ENCODE measurements at regions not wholly inside any gene's neighbourhood (a gene's known extent, or its start where the extent isn't known, plus 50 kb on each side); places are given as distances from the start of the nearest gene placed in this dataset.

- no peak overlapping the region for H3K4me3 ChIP-seq
- no peaks in the 10 kb centered on the region for H3K9me3 ChIP-seq
- no peaks in the 10 kb centered on the region for H3K36me3 ChIP-seq
- intact Hi-C loops (cut with DNase I), result no loop called here
- TF ChIP-seq EP300 (IDR thresholded peaks at IDR 0.05), result no peak
- no peak for TF ChIP-seq POLR2A (IDR thresholded peaks at IDR 0.05; ENCODE audit: low read depth)
- TF ChIP-seq CTCF (IDR thresholded peaks at IDR 0.05), result no peak
- no peak for TF ChIP-seq POLR2AphosphoS5 (IDR thresholded peaks at IDR 0.05)
- no peak for DNase-seq (ENCODE audit: extremely low spot score)
- 100% methylated on average over 3 of the region's 3 CpGs for WGBS
- H3K4me1 ChIP-seq, result peaks cover 0 to 19% (median 12%) of the 10 kb centered on the region in 4 donors
- no peak overlapping the region for H3K27ac ChIP-seq (replicated peaks in 1 of 4)
- H3K27me3 ChIP-seq, result no peaks in the 10 kb centered on the region
These were observed 94.5 kb downstream of the KLF12 start for GRCh38 chr13:74039667-74040066.

- H3K4me1 ChIP-seq, result peaks cover 0 to 19% (median 12%) of the 10 kb centered on the region in 4 donors
- no peak overlapping the region for H3K27ac ChIP-seq (replicated peaks in 1 of 4)
- intact Hi-C loops (cut with DNase I), result no loop called here
- TF ChIP-seq EP300 (IDR thresholded peaks at IDR 0.05) (no peak), CTCF (IDR thresholded peaks at IDR 0.05) (no peak), POLR2A (IDR thresholded peaks at IDR 0.05; ENCODE audit: low read depth) (no peak), POLR2AphosphoS5 (IDR thresholded peaks at IDR 0.05) (no peak)
- H3K4me3 ChIP-seq, result no peak overlapping the region
- WGBS, result 93% methylated on average over 2 of the region's 2 CpGs
- H3K36me3 ChIP-seq, result no peaks in the 10 kb centered on the region
- H3K9me3 ChIP-seq, result no peaks in the 10 kb centered on the region
- H3K27me3 ChIP-seq, result no peaks in the 10 kb centered on the region
- no peak for DNase-seq (ENCODE audit: extremely low spot score)
These were observed 95.0 kb downstream of the KLF12 start for GRCh38 chr13:74039154-74039553.

- intact Hi-C loops (cut with DNase I), result no loop called here
- no peak for DNase-seq (ENCODE audit: extremely low spot score)
These were observed 96.4 kb downstream of the KLF12 start for GRCh38 chr13:74037762-74038161.

GRCh38 chr13:74036373-74036772 is 97.8 kb downstream of the KLF12 start:
- no peak for TF ChIP-seq CTCF (IDR thresholded peaks at IDR 0.05)
- TF ChIP-seq POLR2AphosphoS5 (IDR thresholded peaks at IDR 0.05), result no peak
- no peak for TF ChIP-seq EP300 (IDR thresholded peaks at IDR 0.05)
- TF ChIP-seq POLR2A (IDR thresholded peaks at IDR 0.05; ENCODE audit: low read depth), result no peak
- Histone ChIP-seq H3K4me1 (peaks cover 0 to 14% (median 12%) of the 10 kb centered on the region in 4 donors), H3K27me3 (no peaks in the 10 kb centered on the region), H3K27ac (replicated peaks in 1 of 4) (no peak overlapping the region), H3K9me3 (no peaks in the 10 kb centered on the region), H3K36me3 (no peaks in the 10 kb centered on the region), H3K4me3 (no peak overlapping the region)
- WGBS, result 94% methylated on average over 2 of the region's 2 CpGs
- DNase-seq (ENCODE audit: extremely low spot score), result no peak
- intact Hi-C loops (cut with DNase I), result no loop called here

More at GRCh38 chr13:74037762-74038161, 96.4 kb downstream of the KLF12 start:
- Histone ChIP-seq H3K4me3 (no peak overlapping the region), H3K9me3 (no peaks in the 10 kb centered on the region), H3K4me1 (peaks cover 0 to 19% (median 12%) of the 10 kb centered on the region in 4 donors), H3K36me3 (no peaks in the 10 kb centered on the region), H3K27me3 (no peaks in the 10 kb centered on the region), H3K27ac (replicated peaks in 1 of 4) (no peak overlapping the region)
- TF ChIP-seq POLR2AphosphoS5 (IDR thresholded peaks at IDR 0.05) (no peak), EP300 (IDR thresholded peaks at IDR 0.05) (no peak), CTCF (IDR thresholded peaks at IDR 0.05) (no peak), POLR2A (IDR thresholded peaks at IDR 0.05; ENCODE audit: low read depth) (no peak)

GRCh38 chr13:74035896-74036295 is 98.3 kb downstream of the KLF12 start:
- H3K27me3 ChIP-seq, result no peaks in the 10 kb centered on the region
- no peak overlapping the region for H3K4me3 ChIP-seq
- no peak for DNase-seq (ENCODE audit: extremely low spot score)
- H3K36me3 ChIP-seq, result no peaks in the 10 kb centered on the region
- H3K4me1 ChIP-seq, result peaks cover 0 to 9% (median 8%) of the 10 kb centered on the region in 4 donors
- intact Hi-C loops (cut with DNase I), result no loop called here
- TF ChIP-seq POLR2A (IDR thresholded peaks at IDR 0.05; ENCODE audit: low read depth) (no peak), EP300 (IDR thresholded peaks at IDR 0.05) (no peak), CTCF (IDR thresholded peaks at IDR 0.05) (no peak), POLR2AphosphoS5 (IDR thresholded peaks at IDR 0.05) (no peak)
- H3K9me3 ChIP-seq, result no peaks in the 10 kb centered on the region
- 97% methylated on average over 3 of the region's 3 CpGs for WGBS
- no peak overlapping the region for H3K27ac ChIP-seq (replicated peaks in 1 of 4)

Data from esophagus muscularis mucosa (tissue), 4 donors.